Hepatocyte (in vitro differentiated cells): ENCODE measurements at regions not wholly inside any gene's neighbourhood (a gene's known extent, or its start where the extent isn't known, plus 50 kb on each side); places are given as distances from the start of the nearest gene placed in this dataset.
"Not testable (repeated sequence)": the region's sequence is repeated elsewhere in the genome, so short reads cannot be mapped to it uniquely, and the experiment has no call there.

ENCODE experiments used
- DNase-seq: peaks from one replicate; pipeline ENCODE4 v3.0.0-alpha.2; 2016; ENCODE audit warnings: low spot score
- H2AFZ ChIP-seq: fragments of 200-600 bp; sonication (generic); 2 replicates; pipeline ENCODE4 v1.6.0; 2016; ENCODE audit warnings: antibody characterized with exemption, mild to moderate bottlenecking
- H3K27ac ChIP-seq: fragments of 200-600 bp; sonication (generic); 2 replicates; pipeline ENCODE4 v1.5.1; 2016; ENCODE audit warnings: mild to moderate bottlenecking
- H3K27me3 ChIP-seq: fragments of 200-600 bp; sonication (generic); 2 replicates; pipeline ENCODE4 v1.6.1; 2016
- H3K36me3 ChIP-seq: fragments of 200-600 bp; sonication (generic); replicated peaks from 2 replicates; pipeline ENCODE4 v1.5.1; 2016; ENCODE audit warnings: low read depth; ENCODE audit not compliant: insufficient read depth
- H3K4me1 ChIP-seq: fragments of 200-600 bp; sonication (generic); 2 replicates; pipeline ENCODE4 v1.5.1; 2016; ENCODE audit warnings: mild to moderate bottlenecking, moderate library complexity; ENCODE audit not compliant: insufficient read depth
- H3K4me2 ChIP-seq: fragments of 200-600 bp; sonication (generic); 2 replicates; pipeline ENCODE4 v1.6.0; 2016
- H3K4me3 ChIP-seq: fragments of 200-600 bp; sonication (generic); 2 replicates; pipeline ENCODE4 v1.5.1; 2016; ENCODE audit warnings: mild to moderate bottlenecking
- H3K79me2 ChIP-seq: fragments of 200-600 bp; sonication (generic); 2 replicates; pipeline ENCODE4 v1.6.0; 2017; ENCODE audit warnings: mild to moderate bottlenecking
- H3K9me2 ChIP-seq: fragments of 200-600 bp; sonication (generic); replicated peaks from 2 replicates; pipeline ENCODE4 v1.6.0; 2017; ENCODE audit warnings: mild to moderate bottlenecking; ENCODE audit not compliant: insufficient read depth
- H3K9me3 ChIP-seq: fragments of 200-600 bp; sonication (generic); 2 replicates; pipeline ENCODE4 v1.5.1; 2016; ENCODE audit warnings: low read depth, mild to moderate bottlenecking
- H4K20me1 ChIP-seq: fragments of 200-600 bp; sonication (generic); 2 replicates; pipeline ENCODE4 v1.6.0; 2016; ENCODE audit warnings: mild to moderate bottlenecking; ENCODE audit not compliant: insufficient read depth, poor library complexity, severe bottlenecking
- CTCF ChIP-seq: fragments of 200-600 bp; sonication (generic); IDR thresholded peaks from 2 replicates; pipeline ENCODE4 v1.5.1; 2016; ENCODE audit warnings: antibody characterized with exemption, mild to moderate bottlenecking; ENCODE audit not compliant: poor library complexity
- EZH2 ChIP-seq: fragments of 200-600 bp; sonication (generic); IDR thresholded peaks from 2 replicates; pipeline ENCODE4 v1.6.1; 2016; ENCODE audit warnings: antibody characterized with exemption, mild to moderate bottlenecking, borderline replicate concordance
- EZH2phosphoT487 ChIP-seq: fragments of 200-600 bp; sonication (generic); IDR thresholded peaks from one replicate; pipeline ENCODE4 v1.6.1; 2018; ENCODE audit warnings: antibody characterized with exemption, mild to moderate bottlenecking, low read depth, moderate library complexity; ENCODE audit not compliant: unreplicated experiment, severe bottlenecking
- WGBS: methylation state at CpG from one replicate; pipeline ENCODE4 v1.1.6; 2016; ENCODE audit warnings: low lambda C conversion rate; ENCODE audit errors: missing lambda C conversion rate; 5-methylcytosine and 5-hydroxymethylcytosine counted together

DNA sequence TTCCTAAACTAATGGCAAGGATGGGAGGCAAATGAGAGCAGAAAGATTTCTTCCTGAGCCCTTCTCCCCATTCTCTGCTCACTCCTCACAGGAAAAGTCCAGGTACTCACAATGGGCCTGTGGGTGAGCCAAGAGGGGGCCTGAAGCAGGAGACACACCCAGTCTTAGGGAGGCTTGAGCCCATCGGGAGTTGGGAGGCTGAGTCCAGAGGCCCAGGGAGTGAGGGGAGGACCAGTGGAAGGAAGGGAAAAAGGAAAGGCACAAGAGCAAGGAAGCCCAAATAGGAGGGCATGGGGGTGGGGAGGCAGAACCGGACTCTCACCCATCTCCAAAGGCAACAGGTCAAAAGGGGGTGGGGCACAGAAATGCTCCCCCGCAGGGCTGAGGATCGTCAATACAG lies 68.1 kb upstream of the CNEP1R1 start:
- Histone ChIP-seq H3K4me1 (no peaks in the 10 kb centered on the region), H3K9me3 (no peaks in the 10 kb centered on the region), H4K20me1 (no peaks in the 10 kb centered on the region), H3K79me2 (no peaks in the 10 kb centered on the region), H3K27ac (no peak overlapping the region), H2AFZ (no peak overlapping the region), H3K4me3 (no peak overlapping the region), H3K9me2 (no peaks in the 10 kb centered on the region), H3K27me3 (no peaks in the 10 kb centered on the region), H3K36me3 (no peaks in the 10 kb centered on the region), H3K4me2 (no peak overlapping the region)
- no peak for DNase-seq
- TF ChIP-seq EZH2phosphoT487, result no peak
- TF ChIP-seq EZH2, result no peak
- TF ChIP-seq CTCF, result no peak
- WGBS, result 84% methylated on average over 4 of the region's 4 CpGs

DNA sequence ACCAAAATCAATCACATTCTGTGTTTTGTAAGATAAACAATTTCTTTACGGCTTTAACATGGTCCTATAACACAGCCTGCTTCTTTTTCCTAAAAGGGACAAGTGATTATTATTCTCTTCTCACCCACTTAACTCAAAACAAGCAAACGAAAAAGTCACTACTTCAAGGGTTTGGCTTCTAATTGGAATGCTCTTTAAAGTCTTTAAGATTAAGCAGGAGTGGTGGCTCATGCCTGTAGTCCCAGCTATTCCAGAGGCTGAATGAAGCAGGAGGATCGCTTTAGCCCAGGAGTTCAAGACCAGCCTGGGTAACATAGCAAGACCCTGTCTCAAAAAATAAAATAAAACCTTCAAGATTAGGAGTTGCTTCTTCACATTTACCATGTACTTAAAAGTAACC lies 66.6 kb upstream of the CNEP1R1 start:
- Histone ChIP-seq H3K4me3 (no peak overlapping the region), H3K27ac (no peak overlapping the region), H3K79me2 (no peaks in the 10 kb centered on the region), H3K27me3 (no peaks in the 10 kb centered on the region), H3K4me2 (no peak overlapping the region), H3K4me1 (no peaks in the 10 kb centered on the region), H2AFZ (peak overlapping the region; percentile 7), H3K36me3 (no peaks in the 10 kb centered on the region), H3K9me2 (no peaks in the 10 kb centered on the region), H4K20me1 (no peaks in the 10 kb centered on the region), H3K9me3 (no peaks in the 10 kb centered on the region)
- TF ChIP-seq EZH2, result no peak
- no peak for TF ChIP-seq CTCF
- no peak for TF ChIP-seq EZH2phosphoT487
- WGBS, result 70% methylated on average over 3 of the region's 3 CpGs
- DNase-seq, result no peak

GRCh38 chr16:49959552-49960277 lies 65.3 kb upstream of the CNEP1R1 start:
- Histone ChIP-seq H3K4me3 (no peak overlapping the region), H3K27ac (no peak overlapping the region), H3K9me3 (no peaks in the 10 kb centered on the region), H3K79me2 (no peaks in the 10 kb centered on the region), H3K27me3 (no peaks in the 10 kb centered on the region), H3K4me1 (no peaks in the 10 kb centered on the region), H4K20me1 (no peaks in the 10 kb centered on the region), H3K36me3 (no peaks in the 10 kb centered on the region), H2AFZ (no peak overlapping the region), H3K9me2 (no peaks in the 10 kb centered on the region), H3K4me2 (no peak overlapping the region)
- WGBS, result 61% methylated on average over 11 of the region's 11 CpGs
- no peak for DNase-seq
- no peak for TF ChIP-seq CTCF
- TF ChIP-seq EZH2, result no peak
- TF ChIP-seq EZH2phosphoT487, result no peak

GRCh38 chr16:49961089-49961488 lies 63.9 kb upstream of the CNEP1R1 start:
- no peak overlapping the region for H3K4me2 ChIP-seq
- no peaks in the 10 kb centered on the region for H3K79me2 ChIP-seq
- H2AFZ ChIP-seq, result no peak overlapping the region
- no peaks in the 10 kb centered on the region for H3K27me3 ChIP-seq
- no peak overlapping the region for H3K4me3 ChIP-seq
- H3K9me3 ChIP-seq, result no peaks in the 10 kb centered on the region
- H3K27ac ChIP-seq, result no peak overlapping the region
- H4K20me1 ChIP-seq, result no peaks in the 10 kb centered on the region
- no peaks in the 10 kb centered on the region for H3K36me3 ChIP-seq
- H3K4me1 ChIP-seq, result no peaks in the 10 kb centered on the region
- H3K9me2 ChIP-seq, result no peaks in the 10 kb centered on the region
- TF ChIP-seq EZH2 (no peak), EZH2phosphoT487 (no peak)
- 86% methylated on average over 3 of the region's 3 CpGs for WGBS
- no peak for DNase-seq

GRCh38 chr16:49962566-49962965 lies 62.5 kb upstream of the CNEP1R1 start:
- not testable (repeated sequence) for H3K9me2 ChIP-seq, H3K27me3 ChIP-seq, H3K27ac ChIP-seq, H3K4me3 ChIP-seq, H3K36me3 ChIP-seq, H3K4me2 ChIP-seq, H2AFZ ChIP-seq, H4K20me1 ChIP-seq, H3K79me2 ChIP-seq, DNase-seq, H3K4me1 ChIP-seq, H3K9me3 ChIP-seq
- WGBS, result 94% methylated on average over 6 of the region's 6 CpGs
